GM23338 (cell line): ENCODE measurements at regions not wholly inside any gene's neighbourhood (a gene's known extent, or its start where the extent isn't known, plus 50 kb on each side); places are given as distances from the start of the nearest gene placed in this dataset.

ENCODE experiments used
- CTCF ChIP-seq, 2 experiments: fragments of 200-600 bp in 1 of 2; sonication (generic) in 1 of 2; conservative IDR thresholded peaks; 2 replicates each; pipeline versions ENCODE4 v1.5.1 to v1.6.1; 2016 to 2017; ENCODE audit warnings: antibody characterized with exemption in 2 of 2, low read depth in 2 of 2, mild to moderate bottlenecking in 2 of 2, moderate library complexity in 1 of 2
- EZH2phosphoT487 ChIP-seq: fragments of 200-600 bp; sonication (generic); IDR thresholded peaks from one replicate; pipeline ENCODE4 v1.8.1; 2018; ENCODE audit warnings: antibody characterized with exemption; ENCODE audit not compliant: unreplicated experiment
- NANOG ChIP-seq: IDR thresholded peaks from 2 replicates; pipeline ENCODE4 v1.6.1; 2016; ENCODE audit warnings: antibody characterized with exemption, borderline replicate concordance
- REST ChIP-seq: IDR thresholded peaks from one replicate; pipeline ENCODE4 v1.6.1; 2018; ENCODE audit warnings: antibody characterized with exemption; ENCODE audit not compliant: unreplicated experiment

DNA sequence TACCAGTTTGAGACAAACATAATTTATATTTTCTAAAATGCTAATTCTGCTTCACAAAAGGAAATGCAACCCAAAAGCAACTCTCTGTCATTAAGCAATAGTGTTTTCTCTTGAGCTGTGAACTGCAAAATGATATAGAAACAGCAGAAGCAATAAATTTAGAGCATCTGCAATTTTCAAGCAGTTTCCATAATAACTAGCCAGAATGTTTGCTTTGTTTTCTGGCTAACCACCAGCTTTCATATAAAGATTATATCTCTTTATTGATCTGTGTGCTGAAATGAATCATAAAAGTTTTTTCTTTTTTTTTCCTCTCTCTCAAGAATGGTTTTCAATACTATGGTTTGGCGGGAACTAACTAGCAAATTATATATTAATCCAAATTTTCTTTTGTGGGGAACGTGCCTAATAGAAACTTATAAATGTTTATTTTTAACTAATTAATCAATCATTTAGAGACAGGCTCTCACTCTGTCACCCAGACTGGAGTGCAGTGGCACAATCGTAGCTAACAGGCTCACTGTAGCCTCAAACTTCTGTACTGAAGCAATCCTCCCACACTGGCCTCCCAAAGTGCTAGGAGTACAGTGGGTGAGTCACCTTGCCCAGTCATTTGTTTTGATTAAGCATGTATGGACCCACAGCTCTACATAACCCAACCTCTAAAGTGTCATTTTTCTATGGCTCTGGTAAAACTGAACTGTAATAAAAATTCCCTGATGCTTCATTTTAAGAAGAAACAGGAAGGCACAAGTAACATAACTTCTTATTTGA is 830.1 kb upstream of the MGAT4C start:
- TF ChIP-seq NANOG = no peak
- no peak for TF ChIP-seq EZH2phosphoT487
- no peak for TF ChIP-seq CTCF (conservative IDR thresholded peaks at IDR 0.05; ENCODE audit: low read depth in 2 of 2)
- TF ChIP-seq REST = no peak
